Hematopoietic multipotent progenitor cell treated with erythropoietin and hydrocortisone succinate and interleukin-3 and kit ligand, for 8 days (in vitro differentiated cells): ENCODE measurements at regions not wholly inside any gene's neighbourhood (a gene's known extent, or its start where the extent isn't known, plus 50 kb on each side); places are given as distances from the start of the nearest gene placed in this dataset.
"Not testable (repeated sequence)": the region's sequence is repeated elsewhere in the genome, so short reads cannot be mapped to it uniquely, and the experiment has no call there.

Experiments used
- DNase-seq: peaks from one replicate; pipeline ENCODE4 v3.0.0-alpha.2; 2015

- DNase-seq: no peak
Observed at GRCh38 chr4:141541851-141542250, 94.5 kb upstream of the IL15 start.

- DNase-seq: no peak
Observed at GRCh38 chr4:141543176-141543575, 93.2 kb upstream of the IL15 start.

DNA sequence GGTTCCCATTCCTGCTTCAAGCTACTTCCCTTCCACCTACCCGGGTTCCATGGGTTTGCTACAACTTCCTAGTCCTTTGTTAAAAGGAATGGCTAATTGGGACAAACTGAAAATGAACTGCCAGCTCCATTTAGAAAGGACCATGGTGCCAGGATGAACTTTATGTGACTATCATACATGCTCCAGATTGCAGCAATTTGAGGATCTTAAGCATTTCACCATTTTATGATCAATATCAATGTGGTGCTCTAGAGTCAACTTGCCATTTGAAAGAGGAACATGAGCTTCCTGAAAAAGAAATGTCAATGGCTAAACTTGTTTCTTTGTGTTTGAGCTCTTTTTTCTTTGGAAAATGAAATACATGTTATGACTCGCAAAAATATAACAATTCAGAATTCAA lies 92.7 kb upstream of the IL15 start:
- no peak for DNase-seq

- no peak for DNase-seq
Observed at GRCh38 chr4:141548791-141549190, 87.6 kb upstream of the IL15 start.

DNA sequence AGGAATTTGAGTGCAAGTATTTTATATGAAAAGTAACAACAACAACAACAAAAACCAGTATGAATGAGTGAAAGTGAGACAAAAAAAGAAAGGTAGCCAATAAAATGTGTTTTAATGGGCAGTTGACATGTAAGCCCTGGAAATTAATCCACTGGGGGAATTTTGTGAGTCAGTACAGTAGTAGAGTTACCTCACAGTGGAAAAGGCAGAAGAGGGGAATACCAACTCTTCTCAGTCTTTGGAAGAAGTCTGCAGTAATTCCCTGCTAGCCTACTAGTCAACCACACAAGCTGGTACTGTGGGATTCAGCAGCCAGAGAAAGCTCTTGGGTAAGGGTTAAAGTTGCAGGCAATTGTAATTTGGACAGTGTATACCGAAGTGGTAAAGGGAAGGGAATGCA lies 76.3 kb upstream of the IL15 start:
- DNase-seq: no peak

- no peak for DNase-seq
Observed at GRCh38 chr4:141562649-141563048, 73.7 kb upstream of the IL15 start.

GRCh38 chr4:141563723-141564122 lies 72.7 kb upstream of the IL15 start:
- DNase-seq: no peak

- DNase-seq: not testable (repeated sequence)
Observed at GRCh38 chr4:141564961-141565360, 71.4 kb upstream of the IL15 start.

DNA sequence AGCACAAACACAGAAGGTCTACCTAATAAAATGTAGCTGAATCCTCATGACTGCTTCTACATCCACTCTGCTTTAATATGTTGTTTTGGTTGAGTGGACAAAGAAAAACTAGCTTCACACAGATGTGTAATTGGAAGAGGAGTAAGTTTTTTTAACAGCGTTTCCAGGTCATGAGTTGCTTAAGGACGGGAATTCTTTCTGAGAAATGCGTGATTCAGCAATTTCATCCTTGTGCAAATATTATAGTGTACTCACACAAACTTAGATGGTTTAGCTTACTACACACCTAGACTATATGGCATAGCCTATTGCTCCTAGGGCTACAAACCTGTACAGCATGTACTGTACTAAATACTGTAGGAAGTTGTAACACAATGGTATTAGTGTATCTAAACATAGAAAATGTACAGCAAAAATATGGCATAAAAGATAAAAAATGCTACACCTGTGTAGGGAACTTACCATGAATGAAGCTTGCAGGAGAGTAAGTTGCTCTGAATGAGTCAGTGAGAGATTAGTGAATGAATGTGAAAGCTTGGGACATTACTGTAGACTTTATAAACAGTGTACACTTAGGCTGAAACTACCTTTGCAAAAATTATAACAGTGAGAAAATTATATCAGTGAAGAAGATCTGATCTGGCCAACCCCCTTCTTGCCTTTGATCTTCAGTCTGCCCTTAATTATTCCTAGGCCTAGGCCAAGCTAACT lies 70.8 kb upstream of the IL15 start:
- DNase-seq: no peak

- DNase-seq: no peak
Observed at GRCh38 chr4:141567326-141567915, 69.0 kb upstream of the IL15 start.

DNA sequence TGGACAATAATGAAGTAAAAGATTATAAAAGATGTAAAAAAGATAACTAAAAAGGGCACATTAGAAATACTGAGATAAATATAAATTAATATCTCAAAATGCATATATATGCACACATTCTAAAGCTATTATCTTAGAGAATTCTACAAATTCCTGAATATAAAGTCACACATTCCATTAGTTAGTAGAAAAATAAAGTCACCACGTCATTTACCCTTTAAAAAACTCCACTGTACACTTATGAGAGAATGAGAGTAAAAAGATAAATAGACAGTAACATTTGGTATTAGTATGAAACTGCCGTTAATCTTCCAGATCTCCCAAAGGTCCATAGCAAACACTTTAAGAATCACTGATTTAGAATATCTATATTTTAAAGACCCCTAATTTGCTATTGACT lies 67.2 kb upstream of the IL15 start:
- no peak for DNase-seq

DNA sequence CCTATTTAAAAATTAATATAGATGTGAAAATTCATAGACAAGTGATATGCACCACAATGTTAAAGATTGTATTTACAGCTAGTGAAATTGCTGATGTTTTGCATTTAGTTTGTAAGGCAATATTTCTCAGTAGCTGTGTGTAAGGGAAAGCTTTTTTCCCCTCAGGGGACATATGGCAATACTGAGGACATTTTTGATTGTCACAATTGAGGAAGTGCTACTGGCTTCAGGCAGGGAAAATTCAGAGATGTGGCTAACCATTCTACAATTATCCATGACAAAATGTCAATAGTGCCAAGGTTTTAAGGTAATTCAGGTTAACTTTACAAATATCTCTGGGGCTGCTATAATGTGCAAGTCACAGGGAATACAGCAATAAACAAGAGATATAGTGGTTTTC lies 66.1 kb upstream of the IL15 start:
- no peak for DNase-seq

- no peak for DNase-seq
Observed at GRCh38 chr4:141571362-141571761, 65.0 kb upstream of the IL15 start.

DNA sequence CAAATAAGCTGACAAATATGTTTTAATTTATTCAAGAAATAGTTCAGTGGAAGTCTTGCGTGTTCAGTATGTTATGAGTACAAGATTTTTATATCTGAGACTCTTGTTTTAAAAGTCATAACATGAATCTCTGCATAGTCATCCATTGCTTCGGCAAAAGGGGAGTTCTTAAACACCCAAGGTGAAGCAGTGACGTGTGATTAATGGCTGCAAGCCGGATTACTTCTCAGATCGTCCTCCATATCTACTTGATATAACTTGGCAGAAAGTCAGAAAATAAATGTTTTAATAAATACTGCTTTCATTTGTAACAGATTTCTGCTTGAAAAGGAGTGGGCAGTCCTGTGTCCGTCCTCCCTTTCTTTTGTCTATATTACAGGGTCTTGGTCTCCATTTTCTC lies 64.6 kb upstream of the IL15 start:
- no peak for DNase-seq

- DNase-seq: no peak
Observed at GRCh38 chr4:141573678-141574077, 62.7 kb upstream of the IL15 start.

GRCh38 chr4:141575884-141576283 lies 60.5 kb upstream of the IL15 start:
- DNase-seq: no peak

- DNase-seq: no peak
Observed at GRCh38 chr4:141576585-141577110, 59.7 kb upstream of the IL15 start.

DNA sequence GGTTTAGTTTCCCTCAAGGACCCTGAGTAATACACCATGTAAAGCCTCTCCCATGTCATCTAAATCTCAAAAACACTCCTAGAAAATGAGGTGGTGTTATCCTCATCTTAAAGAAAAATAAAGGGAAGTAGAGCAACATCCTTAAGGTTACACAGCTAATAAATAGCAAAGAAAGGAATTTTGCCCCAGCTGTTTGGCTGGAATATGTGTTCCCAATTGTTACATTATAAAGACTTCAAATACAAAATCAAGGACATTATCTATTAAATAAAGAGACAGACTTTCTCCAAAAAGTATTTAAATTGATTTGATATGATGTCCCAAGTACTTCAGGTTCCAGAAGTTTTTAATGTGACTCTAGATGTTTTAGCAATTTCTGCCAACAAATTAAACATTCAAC lies 57.9 kb upstream of the IL15 start:
- DNase-seq: no peak

GRCh38 chr4:141580523-141580922 lies 55.9 kb upstream of the IL15 start:
- DNase-seq: no peak
